ENCODE measurements at regions not wholly inside any gene's neighbourhood (a gene's known extent, or its start where the extent isn't known, plus 50 kb on each side); places are given as distances from the start of the nearest gene placed in this dataset.

DNA sequence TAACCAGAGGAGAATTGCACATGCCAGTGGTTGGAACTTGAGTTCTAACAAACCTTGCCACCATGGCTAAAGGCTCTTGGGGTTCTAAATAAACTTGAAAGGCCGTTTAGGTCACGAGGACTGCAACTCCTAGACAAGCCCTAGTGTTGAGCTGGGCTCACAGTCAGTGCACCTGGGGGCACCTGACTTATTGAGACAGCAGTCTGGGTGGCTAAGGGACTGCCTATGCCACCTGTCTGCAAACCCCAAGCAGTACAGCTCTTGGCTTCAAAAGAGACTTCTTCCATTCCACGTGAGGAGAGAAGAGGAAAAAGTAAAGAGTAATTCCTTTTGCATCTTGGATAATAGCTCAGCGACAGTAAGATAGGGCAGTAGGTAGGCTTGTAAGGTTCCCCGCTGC is 765.6 kb upstream of the FOXG1 start:
- TF ChIP-seq, protein P1, sequence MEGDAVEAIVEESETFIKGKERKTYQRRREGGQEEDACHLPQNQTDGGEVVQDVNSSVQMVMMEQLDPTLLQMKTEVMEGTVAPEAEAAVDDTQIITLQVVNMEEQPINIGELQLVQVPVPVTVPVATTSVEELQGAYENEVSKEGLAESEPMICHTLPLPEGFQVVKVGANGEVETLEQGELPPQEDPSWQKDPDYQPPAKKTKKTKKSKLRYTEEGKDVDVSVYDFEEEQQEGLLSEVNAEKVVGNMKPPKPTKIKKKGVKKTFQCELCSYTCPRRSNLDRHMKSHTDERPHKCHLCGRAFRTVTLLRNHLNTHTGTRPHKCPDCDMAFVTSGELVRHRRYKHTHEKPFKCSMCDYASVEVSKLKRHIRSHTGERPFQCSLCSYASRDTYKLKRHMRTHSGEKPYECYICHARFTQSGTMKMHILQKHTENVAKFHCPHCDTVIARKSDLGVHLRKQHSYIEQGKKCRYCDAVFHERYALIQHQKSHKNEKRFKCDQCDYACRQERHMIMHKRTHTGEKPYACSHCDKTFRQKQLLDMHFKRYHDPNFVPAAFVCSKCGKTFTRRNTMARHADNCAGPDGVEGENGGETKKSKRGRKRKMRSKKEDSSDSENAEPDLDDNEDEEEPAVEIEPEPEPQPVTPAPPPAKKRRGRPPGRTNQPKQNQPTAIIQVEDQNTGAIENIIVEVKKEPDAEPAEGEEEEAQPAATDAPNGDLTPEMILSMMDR (IDR thresholded peaks at IDR 0.05) = no peak
- no peak for TF ChIP-seq POLR2A (IDR thresholded peaks at IDR 0.05)

Measured in heart left ventricle (tissue), 13 donors.